GM12878 (cell line): ENCODE measurements at regions not wholly inside any gene's neighbourhood (a gene's known extent, or its start where the extent isn't known, plus 50 kb on each side); places are given as distances from the start of the nearest gene placed in this dataset.

ENCODE experiments used
- TF ChIP-seq, protein P1 (sequence below): fragments of 150-350 bp; IDR thresholded peaks from 2 replicates; pipeline ENCODE4 v1.6.1; 2016; ENCODE audit warnings: low read depth, low read length
- TF ChIP-seq, protein P2 (sequence below), 3 experiments: IDR thresholded peaks in 2 of 3; conservative IDR thresholded peaks in 1 of 3; 2 replicates each; pipeline ENCODE4 v1.5.1; 2011; ENCODE audit warnings: low read depth in 3 of 3, low read length in 3 of 3, mild to moderate bottlenecking in 3 of 3, control low read depth in 2 of 3, moderate library complexity in 2 of 3, inconsistent platforms in 1 of 3, mixed read lengths in 1 of 3; ENCODE audit not compliant: control insufficient read depth in 2 of 3, insufficient read depth in 1 of 3; ENCODE audit errors: extremely low read depth in 1 of 3

DNA sequence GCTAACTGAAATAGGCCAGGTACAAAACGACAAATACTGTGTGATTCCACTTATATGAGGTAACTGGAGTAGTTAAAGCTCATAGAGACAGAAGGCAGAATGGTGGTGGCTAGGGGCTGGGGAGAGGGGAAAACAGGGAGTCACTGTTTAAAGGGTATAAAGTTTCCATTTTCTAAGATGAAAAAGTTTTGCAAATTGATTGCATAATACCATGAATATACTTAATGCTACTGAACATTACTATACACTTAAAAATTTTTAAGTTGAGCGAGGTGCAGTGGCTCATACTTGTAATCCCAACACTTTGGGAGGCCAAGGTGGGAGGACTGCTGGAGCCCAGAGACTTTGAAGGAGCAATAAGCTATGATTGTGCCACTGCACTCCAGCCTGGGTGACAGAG lies 138.6 kb upstream of the ARID1B start:
- TF ChIP-seq, protein P1, sequence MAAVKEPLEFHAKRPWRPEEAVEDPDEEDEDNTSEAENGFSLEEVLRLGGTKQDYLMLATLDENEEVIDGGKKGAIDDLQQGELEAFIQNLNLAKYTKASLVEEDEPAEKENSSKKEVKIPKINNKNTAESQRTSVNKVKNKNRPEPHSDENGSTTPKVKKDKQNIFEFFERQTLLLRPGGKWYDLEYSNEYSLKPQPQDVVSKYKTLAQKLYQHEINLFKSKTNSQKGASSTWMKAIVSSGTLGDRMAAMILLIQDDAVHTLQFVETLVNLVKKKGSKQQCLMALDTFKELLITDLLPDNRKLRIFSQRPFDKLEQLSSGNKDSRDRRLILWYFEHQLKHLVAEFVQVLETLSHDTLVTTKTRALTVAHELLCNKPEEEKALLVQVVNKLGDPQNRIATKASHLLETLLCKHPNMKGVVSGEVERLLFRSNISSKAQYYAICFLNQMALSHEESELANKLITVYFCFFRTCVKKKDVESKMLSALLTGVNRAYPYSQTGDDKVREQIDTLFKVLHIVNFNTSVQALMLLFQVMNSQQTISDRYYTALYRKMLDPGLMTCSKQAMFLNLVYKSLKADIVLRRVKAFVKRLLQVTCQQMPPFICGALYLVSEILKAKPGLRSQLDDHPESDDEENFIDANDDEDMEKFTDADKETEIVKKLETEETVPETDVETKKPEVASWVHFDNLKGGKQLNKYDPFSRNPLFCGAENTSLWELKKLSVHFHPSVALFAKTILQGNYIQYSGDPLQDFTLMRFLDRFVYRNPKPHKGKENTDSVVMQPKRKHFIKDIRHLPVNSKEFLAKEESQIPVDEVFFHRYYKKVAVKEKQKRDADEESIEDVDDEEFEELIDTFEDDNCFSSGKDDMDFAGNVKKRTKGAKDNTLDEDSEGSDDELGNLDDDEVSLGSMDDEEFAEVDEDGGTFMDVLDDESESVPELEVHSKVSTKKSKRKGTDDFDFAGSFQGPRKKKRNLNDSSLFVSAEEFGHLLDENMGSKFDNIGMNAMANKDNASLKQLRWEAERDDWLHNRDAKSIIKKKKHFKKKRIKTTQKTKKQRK: no peak
- TF ChIP-seq, protein P2, sequence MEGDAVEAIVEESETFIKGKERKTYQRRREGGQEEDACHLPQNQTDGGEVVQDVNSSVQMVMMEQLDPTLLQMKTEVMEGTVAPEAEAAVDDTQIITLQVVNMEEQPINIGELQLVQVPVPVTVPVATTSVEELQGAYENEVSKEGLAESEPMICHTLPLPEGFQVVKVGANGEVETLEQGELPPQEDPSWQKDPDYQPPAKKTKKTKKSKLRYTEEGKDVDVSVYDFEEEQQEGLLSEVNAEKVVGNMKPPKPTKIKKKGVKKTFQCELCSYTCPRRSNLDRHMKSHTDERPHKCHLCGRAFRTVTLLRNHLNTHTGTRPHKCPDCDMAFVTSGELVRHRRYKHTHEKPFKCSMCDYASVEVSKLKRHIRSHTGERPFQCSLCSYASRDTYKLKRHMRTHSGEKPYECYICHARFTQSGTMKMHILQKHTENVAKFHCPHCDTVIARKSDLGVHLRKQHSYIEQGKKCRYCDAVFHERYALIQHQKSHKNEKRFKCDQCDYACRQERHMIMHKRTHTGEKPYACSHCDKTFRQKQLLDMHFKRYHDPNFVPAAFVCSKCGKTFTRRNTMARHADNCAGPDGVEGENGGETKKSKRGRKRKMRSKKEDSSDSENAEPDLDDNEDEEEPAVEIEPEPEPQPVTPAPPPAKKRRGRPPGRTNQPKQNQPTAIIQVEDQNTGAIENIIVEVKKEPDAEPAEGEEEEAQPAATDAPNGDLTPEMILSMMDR (IDR thresholded peaks at IDR 0.05 in 2 of 3, conservative IDR thresholded peaks at IDR 0.05 in 1 of 3; ENCODE audit: control insufficient read depth in 2 of 3, extremely low read depth in 1 of 3, insufficient read depth in 1 of 3, low read depth in 3 of 3, low read length in 3 of 3): no peak
